H9 (cell line): ENCODE measurements at regions not wholly inside any gene's neighbourhood (a gene's known extent, or its start where the extent isn't known, plus 50 kb on each side); places are given as distances from the start of the nearest gene placed in this dataset.

Source experiments
- DNase-seq: peaks from one replicate; pipeline ENCODE4 v3.0.0-alpha.2; 2017
- H2AFZ ChIP-seq: one replicate; pipeline ENCODE4 v1.6.1; 2013; ENCODE audit warnings: mild to moderate bottlenecking, low read length, control low read depth, moderate library complexity
- H2AK5ac ChIP-seq: 2 replicates; pipeline ENCODE4 v1.6.1; 2013; ENCODE audit warnings: low read length, control low read depth, mixed read lengths; ENCODE audit not compliant: insufficient read length
- H2BK120ac ChIP-seq: one replicate; pipeline ENCODE4 v1.6.1; 2013; ENCODE audit warnings: low read depth, mild to moderate bottlenecking, low read length, control low read depth, inconsistent platforms; ENCODE audit not compliant: poor library complexity, severe bottlenecking
- H2BK12ac ChIP-seq: 2 replicates; pipeline ENCODE4 v1.6.1; 2013; ENCODE audit warnings: low read length, control low read depth, mixed read lengths, low read depth; ENCODE audit not compliant: insufficient read length
- H2BK15ac ChIP-seq: 2 replicates; pipeline ENCODE4 v1.6.1; 2013; ENCODE audit warnings: low read depth, low read length, control low read depth
- H2BK20ac ChIP-seq: one replicate; pipeline ENCODE4 v1.6.1; 2013; ENCODE audit warnings: low read depth, mild to moderate bottlenecking, low read length, control low read depth, inconsistent platforms; ENCODE audit not compliant: poor library complexity, severe bottlenecking
- H2BK5ac ChIP-seq: 2 replicates; pipeline ENCODE4 v1.6.1; 2013; ENCODE audit warnings: low read length, control low read depth, mixed read lengths; ENCODE audit not compliant: insufficient read length
- H3K14ac ChIP-seq: 2 replicates; pipeline ENCODE4 v1.6.1; 2013; ENCODE audit warnings: low read length, control low read depth; ENCODE audit not compliant: insufficient read depth
- H3K18ac ChIP-seq: 2 replicates; pipeline ENCODE4 v1.6.1; 2013; ENCODE audit warnings: low read depth, mild to moderate bottlenecking, mixed read lengths, low read length, control low read depth; ENCODE audit not compliant: insufficient read length
- H3K23ac ChIP-seq: 2 replicates; pipeline ENCODE4 v1.6.1; 2013; ENCODE audit warnings: low read length, control low read depth, mixed read lengths, low read depth; ENCODE audit not compliant: insufficient read length
- H3K23me2 ChIP-seq: 2 replicates; pipeline ENCODE4 v1.6.1; 2013; ENCODE audit warnings: low read depth, mild to moderate bottlenecking, mixed read lengths, low read length, control low read depth; ENCODE audit not compliant: insufficient read length, poor library complexity, severe bottlenecking
- H3K27ac ChIP-seq: 2 replicates; pipeline ENCODE4 v1.5.1; 2013; ENCODE audit warnings: low read length, control low read depth, mixed read lengths, low read depth; ENCODE audit not compliant: insufficient read length
- H3K27me3 ChIP-seq: 2 replicates; pipeline ENCODE4 v1.6.1; 2013; ENCODE audit warnings: low read length, control low read depth, inconsistent platforms; ENCODE audit not compliant: insufficient read depth
- H3K4ac ChIP-seq: 2 replicates; pipeline ENCODE4 v1.6.1; 2013; ENCODE audit warnings: low read depth, mild to moderate bottlenecking, control low read depth, inconsistent platforms, low read length, moderate library complexity
- H3K4me1 ChIP-seq: 2 replicates; pipeline ENCODE4 v1.6.1; 2013; ENCODE audit warnings: low read length, control low read depth, inconsistent platforms; ENCODE audit not compliant: insufficient read depth
- H3K4me2 ChIP-seq: 2 replicates; pipeline ENCODE4 v1.6.1; 2013; ENCODE audit warnings: low read length, control low read depth, mixed read lengths; ENCODE audit not compliant: insufficient read length, insufficient read depth
- H3K56ac ChIP-seq: 2 replicates; pipeline ENCODE4 v1.6.1; 2013; ENCODE audit warnings: low read depth, mild to moderate bottlenecking, mixed read lengths, low read length, control low read depth; ENCODE audit not compliant: insufficient read length
- H3K79me1 ChIP-seq: 2 replicates; pipeline ENCODE4 v1.6.1; 2013; ENCODE audit warnings: low read depth, mild to moderate bottlenecking, moderate library complexity, low read length, control low read depth, inconsistent platforms; ENCODE audit not compliant: insufficient read depth, poor library complexity, severe bottlenecking
- H3K79me2 ChIP-seq: 2 replicates; pipeline ENCODE4 v1.6.1; 2013; ENCODE audit warnings: low read length, control low read depth, inconsistent platforms; ENCODE audit not compliant: insufficient read depth
- H3K9ac ChIP-seq: 2 replicates; pipeline ENCODE4 v1.6.1; 2013; ENCODE audit warnings: low read length, control low read depth, mixed read lengths; ENCODE audit not compliant: insufficient read length; ENCODE audit errors: extremely low read depth
- H3K9me3 ChIP-seq: one replicate; pipeline ENCODE4 v1.6.1; 2013; ENCODE audit warnings: low read depth, low read length, inconsistent platforms; ENCODE audit not compliant: control insufficient read depth
- H3T11ph ChIP-seq: one replicate; pipeline ENCODE4 v1.6.1; 2013; ENCODE audit warnings: mild to moderate bottlenecking, low read length, control low read depth, inconsistent platforms
- H4K20me1 ChIP-seq: one replicate; pipeline ENCODE4 v1.6.1; 2013; ENCODE audit not compliant: control insufficient read depth, insufficient read length, insufficient read depth
- H4K5ac ChIP-seq: 2 replicates; pipeline ENCODE4 v1.6.1; 2013; ENCODE audit warnings: low read depth, mild to moderate bottlenecking, mixed read lengths, low read length, control low read depth; ENCODE audit not compliant: insufficient read length
- H4K8ac ChIP-seq: replicated peaks from 2 replicates; pipeline ENCODE4 v1.6.1; 2013; ENCODE audit warnings: low read length, control low read depth, mixed read lengths, low read depth; ENCODE audit not compliant: insufficient read length
- H4K91ac ChIP-seq: 2 replicates; pipeline ENCODE4 v1.6.1; 2013; ENCODE audit warnings: low read depth, mild to moderate bottlenecking, moderate library complexity, mixed read lengths, low read length, control low read depth; ENCODE audit not compliant: insufficient read length
- H3K27ac Mint-ChIP-seq, 3 experiments: 2 replicates in 2 of 3; 3 replicates in 1 of 3; pipeline ENCODE4 v1.8.0; 2020 to 2021; ENCODE audit warnings: mixed read lengths in 3 of 3, mild to moderate bottlenecking in 1 of 3, moderate library complexity in 1 of 3
- H3K27me3 Mint-ChIP-seq: 2 replicates; pipeline ENCODE4 v1.8.0; 2021; ENCODE audit warnings: low read depth, mild to moderate bottlenecking, moderate library complexity, mixed read lengths
- H3K36me3 Mint-ChIP-seq, 3 experiments: 2 replicates in 2 of 3; 3 replicates in 1 of 3; pipeline ENCODE4 v1.8.0; 2020 to 2021; ENCODE audit warnings: low read depth in 3 of 3, mixed read lengths in 3 of 3; ENCODE audit not compliant: insufficient read depth in 1 of 3
- H3K4me1 Mint-ChIP-seq, 2 experiments: 2 replicates each; pipeline ENCODE4 v1.8.0; 2020; ENCODE audit warnings: mixed read lengths in 2 of 2
- H3K4me3 Mint-ChIP-seq, 2 experiments: 2 replicates in 1 of 2; 3 replicates in 1 of 2; pipeline ENCODE4 v1.8.0; 2020 to 2021; ENCODE audit warnings: mild to moderate bottlenecking in 2 of 2, mixed read lengths in 2 of 2, moderate library complexity in 1 of 2
- H3K9me3 Mint-ChIP-seq, 2 experiments: 2 replicates in 1 of 2; 3 replicates in 1 of 2; pipeline ENCODE4 v1.8.0; 2020; ENCODE audit warnings: mild to moderate bottlenecking in 2 of 2, mixed read lengths in 2 of 2, moderate library complexity in 1 of 2
- WGBS: extraction: QIAGEN DNeasy Blood & Tissue Kit; methylation state at CpG from one replicate; pipeline ENCODE4 v1.1.7; 2013; ENCODE audit warnings: missing lambda C conversion rate, low lambda C conversion rate, mixed read lengths; ENCODE audit not compliant: insufficient read length; ENCODE audit errors: extremely low coverage; 5-methylcytosine and 5-hydroxymethylcytosine counted together
- TF ChIP-seq, protein P1 (sequence below): fragments of 200-600 bp; sonication (generic); conservative IDR thresholded peaks from 3 replicates; pipeline ENCODE4 v1.8.0; 2021; ENCODE audit warnings: antibody characterized with exemption, mild to moderate bottlenecking

DNA sequence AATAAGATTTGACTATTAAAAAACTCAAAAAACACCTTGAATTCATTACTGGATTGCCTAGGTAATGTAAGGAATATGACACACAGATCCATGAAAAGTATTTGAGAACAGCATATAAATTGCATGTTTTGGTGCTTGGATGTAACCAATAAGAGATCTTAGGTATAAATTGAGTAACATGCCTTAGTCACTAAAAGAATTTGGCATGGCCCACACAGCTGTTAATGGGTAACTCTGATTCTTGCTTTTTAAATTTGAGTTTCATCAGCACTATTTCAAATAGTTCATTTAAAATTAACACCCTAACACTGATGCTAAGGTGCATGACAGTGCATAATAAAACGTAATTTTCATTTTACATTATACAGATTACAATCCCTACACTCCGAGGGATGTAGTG is 779.3 kb upstream of the WWC1 start:
- no CpG with 5 or more reads among the region's 2 CpGs for WGBS

More for the DNA sequence above, 779.3 kb upstream of the WWC1 start:
- Histone ChIP-seq H4K91ac (no peak overlapping the region), H4K20me1 (no peaks in the 10 kb centered on the region), H3K56ac (no peak overlapping the region), H2BK20ac (no peak overlapping the region), H3K79me2 (no peaks in the 10 kb centered on the region), H3K4me1 (peaks cover 7% of the 10 kb centered on the region), H3K79me1 (no peaks in the 10 kb centered on the region), H2BK5ac (no peak overlapping the region), H3K14ac (no peak overlapping the region), H3K23me2 (no peaks in the 10 kb centered on the region), H3K27ac (no peak overlapping the region), H4K5ac (no peak overlapping the region), H3K4me2 (no peak overlapping the region), H3K27me3 (no peaks in the 10 kb centered on the region), H3K23ac (no peak overlapping the region), H3K4ac (no peak overlapping the region), H2BK15ac (no peak overlapping the region), H2AFZ (no peak overlapping the region), H2BK12ac (no peak overlapping the region), H3K9me3 (no peaks in the 10 kb centered on the region), H2BK120ac (no peak overlapping the region), H3K18ac (no peak overlapping the region), H2AK5ac (no peak overlapping the region), H4K8ac (no peak overlapping the region), H3T11ph (no peak overlapping the region), H3K9ac (no peak overlapping the region)
- DNase-seq = no peak
- H3K9me3 Mint-ChIP-seq = no peaks in the 10 kb centered on the region
- H3K27ac Mint-ChIP-seq = no peak overlapping the region
- H3K27me3 Mint-ChIP-seq = no peaks in the 10 kb centered on the region
- no peak overlapping the region for H3K4me3 Mint-ChIP-seq
- H3K36me3 Mint-ChIP-seq = no peaks in the 10 kb centered on the region
- TF ChIP-seq, protein P1, sequence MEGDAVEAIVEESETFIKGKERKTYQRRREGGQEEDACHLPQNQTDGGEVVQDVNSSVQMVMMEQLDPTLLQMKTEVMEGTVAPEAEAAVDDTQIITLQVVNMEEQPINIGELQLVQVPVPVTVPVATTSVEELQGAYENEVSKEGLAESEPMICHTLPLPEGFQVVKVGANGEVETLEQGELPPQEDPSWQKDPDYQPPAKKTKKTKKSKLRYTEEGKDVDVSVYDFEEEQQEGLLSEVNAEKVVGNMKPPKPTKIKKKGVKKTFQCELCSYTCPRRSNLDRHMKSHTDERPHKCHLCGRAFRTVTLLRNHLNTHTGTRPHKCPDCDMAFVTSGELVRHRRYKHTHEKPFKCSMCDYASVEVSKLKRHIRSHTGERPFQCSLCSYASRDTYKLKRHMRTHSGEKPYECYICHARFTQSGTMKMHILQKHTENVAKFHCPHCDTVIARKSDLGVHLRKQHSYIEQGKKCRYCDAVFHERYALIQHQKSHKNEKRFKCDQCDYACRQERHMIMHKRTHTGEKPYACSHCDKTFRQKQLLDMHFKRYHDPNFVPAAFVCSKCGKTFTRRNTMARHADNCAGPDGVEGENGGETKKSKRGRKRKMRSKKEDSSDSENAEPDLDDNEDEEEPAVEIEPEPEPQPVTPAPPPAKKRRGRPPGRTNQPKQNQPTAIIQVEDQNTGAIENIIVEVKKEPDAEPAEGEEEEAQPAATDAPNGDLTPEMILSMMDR = no peak
- H3K4me1 Mint-ChIP-seq = peaks cover 28 to 34% of the 10 kb centered on the region in 2 experiments
